HUDEP-2 (cell line): ENCODE measurements at regions not wholly inside any gene's neighbourhood (a gene's known extent, or its start where the extent isn't known, plus 50 kb on each side); places are given as distances from the start of the nearest gene placed in this dataset.

Source experiments
- DNase-seq, 76 experiments: peaks; one replicate each; lab custom pipeline; 2025; ENCODE audit not compliant: unreplicated experiment in 76 of 76; lab: John Stamatoyannopoulos, UW

- no peak for DNase-seq
Measured at GRCh38 chr10:106473129-106473685, 691.3 kb downstream of the SORCS1 start.

GRCh38 chr10:106467506-106467905 is 697.0 kb downstream of the SORCS1 start:
- no peak for DNase-seq

DNA sequence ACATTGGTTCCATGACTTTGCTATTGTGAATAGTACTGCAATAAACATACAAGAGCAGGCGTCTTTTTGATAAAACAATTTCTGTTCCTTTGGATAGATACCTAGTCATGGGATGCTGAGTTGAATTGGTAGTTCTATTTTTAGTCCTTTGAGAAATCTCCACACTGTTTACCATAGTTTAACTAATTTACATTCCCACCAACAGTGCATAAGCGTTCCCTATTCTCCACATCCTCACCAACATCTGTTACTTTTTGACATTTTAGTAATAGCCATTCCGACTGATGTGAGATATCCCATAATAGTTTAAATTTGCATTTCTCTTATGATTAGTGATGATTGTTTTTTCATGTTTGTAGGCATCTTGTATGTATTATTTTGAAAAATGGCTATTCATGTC is 707.0 kb downstream of the SORCS1 start:
- no peak for DNase-seq

- no peak for DNase-seq
Measured at GRCh38 chr10:106454233-106454632, 710.3 kb downstream of the SORCS1 start.

DNA sequence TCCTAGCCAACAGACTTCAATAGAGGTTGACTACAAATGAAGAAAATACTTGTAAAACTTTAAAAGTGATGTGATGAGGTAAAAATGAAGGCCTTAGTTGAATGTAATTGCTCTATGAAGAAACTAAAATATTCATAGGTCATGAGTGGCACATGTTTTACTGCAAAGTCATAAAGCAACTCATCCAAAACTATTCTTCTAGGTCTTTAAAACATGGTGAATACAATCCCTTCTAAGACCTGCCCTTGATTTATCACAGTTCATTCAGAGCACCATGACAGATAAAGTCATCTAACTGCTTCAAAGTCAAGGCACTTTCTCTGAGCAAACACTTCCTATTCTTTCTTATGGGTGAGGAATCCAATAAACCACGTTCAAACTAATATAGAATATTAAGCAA is 713.5 kb downstream of the SORCS1 start:
- no peak for DNase-seq

- no peak for DNase-seq
Measured at GRCh38 chr10:106446920-106447319, 717.6 kb downstream of the SORCS1 start.

- DNase-seq = no peak
Measured at GRCh38 chr10:106442223-106442622, 722.3 kb downstream of the SORCS1 start.

DNA sequence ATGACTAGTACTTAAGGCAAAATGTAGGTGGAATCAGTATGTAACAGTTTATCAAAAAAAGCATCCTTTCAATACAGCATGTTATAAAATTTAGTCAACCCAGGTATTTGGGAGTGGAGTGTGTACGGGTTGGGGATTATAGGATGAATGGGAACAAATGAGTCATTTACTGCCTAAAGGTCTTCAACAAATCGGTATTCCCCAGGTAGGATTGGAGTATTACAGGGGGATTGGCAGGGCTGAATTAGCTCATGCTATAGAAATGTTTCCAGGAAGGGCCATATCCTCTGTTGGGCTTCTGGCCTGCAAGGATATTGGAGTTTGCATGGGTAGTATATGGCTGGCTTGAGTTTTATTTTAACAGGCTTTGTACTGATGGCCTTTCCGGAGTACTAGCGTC is 723.7 kb downstream of the SORCS1 start:
- no peak for DNase-seq

- DNase-seq = no peak
Measured at GRCh38 chr10:106440355-106440754, 724.2 kb downstream of the SORCS1 start.

DNA sequence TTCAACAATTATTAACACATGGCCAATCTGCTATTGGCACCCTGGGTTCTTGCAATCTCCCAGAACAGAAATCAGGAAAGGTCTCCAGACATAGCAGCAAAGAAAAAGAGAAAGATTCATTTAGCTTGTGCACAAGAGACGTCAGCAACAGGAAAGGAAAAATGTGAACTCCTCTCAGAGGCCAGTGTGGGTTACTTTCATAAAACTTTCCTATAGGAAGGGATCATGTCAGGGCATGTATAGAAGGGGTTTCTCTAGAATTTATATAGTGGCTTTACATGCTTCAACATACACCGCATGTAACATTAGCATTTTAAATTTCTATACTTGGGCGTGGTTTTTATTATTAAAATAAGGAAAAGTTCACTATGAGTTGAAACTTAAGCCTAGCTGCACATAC is 725.1 kb downstream of the SORCS1 start:
- no peak for DNase-seq

GRCh38 chr10:106438386-106438785 is 726.1 kb downstream of the SORCS1 start:
- no peak for DNase-seq

DNA sequence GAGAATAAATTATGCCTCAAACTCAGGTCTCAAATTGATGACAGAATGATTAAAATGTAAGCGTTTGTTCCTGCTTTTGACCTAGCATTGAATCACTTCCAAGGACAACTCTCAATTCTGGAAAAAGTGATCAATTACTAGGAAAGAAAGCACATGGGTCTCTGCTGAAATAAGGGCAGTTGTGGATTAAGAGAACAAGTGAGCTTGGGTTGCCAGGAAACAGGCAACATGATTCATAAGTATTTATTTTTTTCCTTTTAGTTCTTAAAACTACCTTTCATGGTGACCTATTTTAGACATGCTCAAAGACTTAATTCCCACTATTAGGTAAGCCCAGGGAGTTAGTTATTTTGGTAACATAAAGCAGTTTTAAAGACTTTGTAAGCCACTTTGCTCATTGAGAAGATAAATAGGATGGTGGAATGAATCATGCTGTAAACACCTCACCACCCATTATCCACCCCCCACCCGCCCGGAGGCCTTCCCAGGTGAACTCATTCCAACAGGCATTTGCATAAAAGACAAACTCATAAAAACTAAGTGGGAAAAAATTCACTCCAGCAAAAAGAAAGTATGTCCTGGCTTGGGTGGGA is 728.3 kb downstream of the SORCS1 start:
- no peak for DNase-seq

- no peak for DNase-seq
Measured at GRCh38 chr10:106435081-106435480, 729.4 kb downstream of the SORCS1 start.

- no peak for DNase-seq
Measured at GRCh38 chr10:106424981-106425380, 739.5 kb downstream of the SORCS1 start.

GRCh38 chr10:106424054-106424453 is 740.5 kb downstream of the SORCS1 start:
- no peak for DNase-seq

- DNase-seq = no peak
Measured at GRCh38 chr10:106410331-106410730, 754.2 kb downstream of the SORCS1 start.

DNA sequence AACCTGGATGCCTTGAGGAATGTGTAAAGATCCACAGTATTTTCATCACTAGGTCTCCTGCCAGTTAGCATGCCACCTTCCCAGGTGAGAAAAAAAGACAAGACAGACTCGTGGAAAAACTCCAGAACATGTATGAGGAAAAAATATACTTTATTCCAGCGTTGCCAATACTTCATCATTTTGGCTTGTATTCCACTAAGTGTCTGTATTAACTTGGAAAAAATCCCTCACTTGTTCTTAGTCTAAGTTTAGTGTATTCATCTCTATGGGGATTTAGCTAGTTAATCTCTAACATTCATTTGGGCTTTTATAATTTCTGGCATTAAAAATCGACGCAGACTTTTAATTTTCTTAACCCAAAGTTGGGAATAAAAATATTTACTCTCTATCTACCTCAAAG is 759.4 kb downstream of the SORCS1 start:
- DNase-seq = no peak

GRCh38 chr10:106402458-106402857 is 762.0 kb downstream of the SORCS1 start:
- no peak for DNase-seq

- no peak for DNase-seq
Measured at GRCh38 chr10:106401967-106402366, 762.5 kb downstream of the SORCS1 start.

GRCh38 chr10:106401161-106401560 is 763.3 kb downstream of the SORCS1 start:
- DNase-seq = no peak

GRCh38 chr10:106399112-106399511 is 765.4 kb downstream of the SORCS1 start:
- no peak for DNase-seq

DNA sequence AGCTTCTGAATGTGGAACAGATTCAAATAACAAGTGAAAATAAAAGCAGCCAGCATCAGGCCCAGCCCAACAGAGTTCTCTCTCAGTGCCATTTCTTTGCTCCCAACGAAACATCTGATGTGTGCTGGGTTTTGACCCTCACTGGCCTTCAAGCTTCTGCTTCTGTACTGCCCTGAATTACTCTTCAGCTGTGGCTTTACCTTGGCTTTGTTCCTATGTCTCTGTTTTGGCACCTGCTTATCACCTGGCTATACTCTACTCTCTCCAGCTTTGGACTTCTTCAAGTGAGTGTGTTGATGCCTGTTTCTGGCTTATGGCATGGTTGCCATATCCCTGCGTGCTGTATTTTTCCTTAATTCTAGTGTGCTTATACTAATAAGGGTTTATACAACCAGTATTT is 768.3 kb downstream of the SORCS1 start:
- DNase-seq = no peak
